BLaER1 treated with 17β-estradiol and CSF1 and Interleukin-3, amounts not matched to agents 10 nM and 100 nM (cell line): ENCODE measurements at regions not wholly inside any gene's neighbourhood (a gene's known extent, or its start where the extent isn't known, plus 50 kb on each side); places are given as distances from the start of the nearest gene placed in this dataset.

Experiments
- H3K27ac ChIP-seq, 11 experiments: shearing (Covaris generic); formaldehyde crosslinking; 2 replicates each; pipeline ENCODE4 v1.8.1; 2022
- H3K27me3 ChIP-seq, 11 experiments: shearing (Covaris generic); formaldehyde crosslinking; 2 replicates each; pipeline ENCODE4 v1.8.1; 2022
- H3K36me3 ChIP-seq, 11 experiments: shearing (Covaris generic); formaldehyde crosslinking; 2 replicates each; pipeline ENCODE4 v1.8.1; 2022
- H3K4me1 ChIP-seq, 10 experiments: shearing (Covaris generic); formaldehyde crosslinking; 2 replicates each; pipeline ENCODE4 v1.8.1; 2022
- H3K4me2 ChIP-seq, 11 experiments: shearing (Covaris generic); formaldehyde crosslinking; 2 replicates each; pipeline ENCODE4 v1.8.1; 2022
- H3K4me3 ChIP-seq, 10 experiments: shearing (Covaris generic); formaldehyde crosslinking; 2 replicates each; pipeline ENCODE4 v1.8.1; 2022
- H3K9ac ChIP-seq, 11 experiments: shearing (Covaris generic); formaldehyde crosslinking; 2 replicates each; pipeline ENCODE4 v1.8.1; 2022
- H3K9me3 ChIP-seq, 11 experiments: shearing (Covaris generic); formaldehyde crosslinking; replicated peaks in 1 of 11; 2 replicates each; pipeline ENCODE4 v1.8.1; 2022
- H4K20me1 ChIP-seq, 11 experiments: shearing (Covaris generic); formaldehyde crosslinking; 2 replicates each; pipeline ENCODE4 v1.8.1; 2022
- Cebpa-rat ChIP-seq, 11 experiments: shearing (Covaris generic); IDR thresholded peaks; 2 replicates each; pipeline ENCODE4 v1.8.1; 2022

DNA sequence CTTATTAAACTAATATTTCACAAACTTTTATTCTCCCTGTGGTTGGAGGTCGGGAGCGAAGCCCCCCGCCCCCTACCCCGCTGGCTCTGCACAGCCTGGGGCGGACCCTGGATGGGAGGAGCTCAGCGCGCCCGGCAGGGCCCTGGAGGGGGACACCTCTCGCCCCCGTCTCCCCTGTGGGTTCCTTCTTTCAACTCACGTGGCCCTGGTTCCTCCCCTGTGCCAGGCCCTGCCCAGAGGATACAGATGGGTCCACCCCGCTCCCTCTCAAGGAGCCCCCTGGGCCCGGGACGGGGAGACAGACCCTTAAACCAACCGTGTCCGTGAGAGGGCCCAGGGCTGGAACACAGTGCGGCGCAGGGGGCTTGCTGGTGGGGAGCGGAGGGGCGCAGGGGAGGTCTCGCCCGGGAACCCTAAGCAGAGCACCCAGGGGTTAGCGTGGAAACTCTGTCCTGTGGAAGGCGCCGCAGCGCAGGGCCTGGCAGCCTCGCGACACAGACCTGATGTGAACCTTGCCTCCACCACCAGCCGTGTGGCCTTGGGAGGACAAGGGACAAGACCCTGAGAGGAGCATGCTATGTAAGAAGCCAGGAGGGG is 103.7 kb upstream of the MVB12B start:
- H3K4me1 ChIP-seq, result peaks cover 18 to 88% (median 69%) of the 10 kb centered on the region in 10 experiments
- peak overlapping the region in 8 of 11 experiments; percentile 19 to 64 (median 34); a peak in 12 of 22 replicates for H3K9ac ChIP-seq
- H3K36me3 ChIP-seq, result no peaks in the 10 kb centered on the region
- no peaks in the 10 kb centered on the region; a peak in 1 of 22 replicates for H4K20me1 ChIP-seq
- peak overlapping the region in 4 of 11 experiments; percentile 4 to 36 (median 16); a peak in 5 of 22 replicates for H3K27ac ChIP-seq
- H3K4me3 ChIP-seq, result peak overlapping the region; percentile 30 to 67 (median 54); a peak in 19 of 20 replicates
- peak overlapping the region; percentile 82 to 99 (median 97) for H3K4me2 ChIP-seq
- H3K9me3 ChIP-seq, result peaks cover 0 to 18% (median 13%) of the 10 kb centered on the region in 11 experiments; a peak in 12 of 22 replicates
- no peak for TF ChIP-seq Cebpa-rat (IDR thresholded peaks at IDR 0.05)
- peaks cover 0 to 36% (median 0%) of the 10 kb centered on the region in 11 experiments; a peak in 10 of 22 replicates for H3K27me3 ChIP-seq

DNA sequence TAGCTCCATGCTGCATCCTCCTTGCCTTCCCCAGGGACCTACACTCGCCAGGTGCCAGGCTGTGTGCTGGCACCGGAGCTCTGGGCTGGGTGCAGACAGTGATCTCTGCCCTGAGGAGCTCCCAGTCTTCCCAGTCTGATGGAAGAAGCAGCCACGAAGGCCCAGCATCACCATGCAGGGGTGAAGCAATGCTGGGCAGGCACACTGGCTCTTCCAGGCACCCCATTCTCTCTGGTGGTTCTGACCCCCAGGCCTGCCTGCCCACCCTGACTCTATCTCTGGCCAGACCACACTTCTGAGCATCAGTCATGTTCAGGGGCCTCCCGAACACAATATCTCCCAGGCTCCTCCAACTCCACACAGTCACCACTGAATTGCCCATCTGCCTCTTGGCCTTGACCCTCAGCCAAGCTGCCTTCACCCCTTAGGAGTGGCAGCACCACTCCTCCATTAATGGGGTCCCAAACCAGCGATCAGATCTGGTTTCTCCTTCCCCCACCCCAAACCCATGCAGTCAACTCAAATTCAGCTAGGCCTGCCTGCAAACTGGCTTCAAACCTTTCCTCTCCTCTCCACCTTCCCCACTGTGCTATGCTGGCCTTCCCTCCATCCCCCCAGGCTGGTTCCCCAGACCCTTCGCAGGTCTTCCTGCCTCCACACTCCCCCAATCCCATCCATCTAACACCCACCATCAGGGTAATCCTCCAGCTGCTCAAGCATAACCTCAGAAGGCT is 102.7 kb upstream of the MVB12B start:
- no peaks in the 10 kb centered on the region for H3K36me3 ChIP-seq
- peaks cover 0 to 18% (median 13%) of the 10 kb centered on the region in 11 experiments; a peak in 12 of 22 replicates for H3K9me3 ChIP-seq
- H3K27me3 ChIP-seq, result peaks cover 0 to 36% (median 0%) of the 10 kb centered on the region in 11 experiments; a peak in 10 of 22 replicates
- H3K9ac ChIP-seq, result 0 out of 22 replicates have a peak overlapping the region, but pooled peaks of 1 of the 11 experiments have one; percentile 64
- peaks cover 0 to 5% (median 0%) of the 10 kb centered on the region in 11 experiments; a peak in 1 of 22 replicates for H4K20me1 ChIP-seq
- H3K4me2 ChIP-seq, result peak overlapping the region in 9 of 11 experiments; percentile 93 to 99 (median 97); a peak in 17 of 22 replicates
- 0 out of 20 replicates have a peak overlapping the region, but pooled peaks of 1 of the 10 experiments have one; percentile 51 for H3K4me3 ChIP-seq
- H3K27ac ChIP-seq, result peak overlapping the region in 1 of 11 experiments; percentile 7; a peak in 1 of 22 replicates
- TF ChIP-seq Cebpa-rat (IDR thresholded peaks at IDR 0.05), result no peak
- peaks cover 12 to 88% (median 67%) of the 10 kb centered on the region in 10 experiments for H3K4me1 ChIP-seq

DNA sequence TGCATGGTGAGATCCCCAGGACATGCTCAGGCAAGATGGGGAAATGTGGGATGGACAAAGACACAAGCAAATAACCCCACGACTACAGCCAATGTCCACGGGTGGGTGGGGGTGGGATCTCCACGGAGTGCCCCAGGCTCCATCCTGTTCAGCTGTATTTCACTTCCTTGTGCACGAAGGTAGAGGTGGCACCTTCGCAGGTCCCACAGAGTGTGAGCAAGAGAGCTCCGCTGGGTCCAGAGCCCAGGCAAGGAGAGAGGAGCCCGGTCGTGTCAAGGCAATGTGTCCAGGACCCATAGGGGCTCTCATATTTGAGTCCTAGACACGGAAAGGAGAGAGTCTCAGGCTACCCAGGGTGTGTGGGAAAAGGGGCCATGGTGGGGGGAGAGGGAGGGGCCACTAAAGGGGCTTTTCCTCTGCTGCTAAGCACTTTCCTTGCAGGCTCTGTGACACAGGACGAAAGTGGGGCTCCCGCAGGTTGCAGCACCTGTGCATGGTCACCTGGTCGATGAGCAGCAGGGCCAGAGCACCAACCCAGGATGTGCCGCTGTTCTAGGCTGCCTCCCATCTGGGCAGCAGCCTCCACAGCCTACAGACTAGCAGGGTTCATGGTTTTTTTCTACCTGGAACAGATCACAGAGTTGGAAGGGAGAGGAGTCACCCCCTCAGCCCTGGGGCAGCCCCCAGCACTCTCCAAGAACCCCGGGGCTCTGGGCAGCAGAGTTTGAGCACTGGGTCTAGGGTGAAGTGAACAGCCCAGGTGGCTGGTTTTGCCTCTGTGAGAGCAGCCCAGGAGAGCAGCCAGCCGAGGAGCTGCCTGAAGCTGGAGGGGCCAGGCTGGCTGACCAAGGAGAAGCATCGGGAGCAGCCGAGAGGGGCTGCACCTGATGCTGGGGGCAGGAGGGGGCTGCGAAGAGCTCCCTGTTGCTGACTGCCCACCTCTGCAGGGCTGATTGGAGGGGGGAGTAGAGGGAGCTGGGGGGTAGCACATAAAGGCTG is 100.7 kb upstream of the MVB12B start:
- H3K4me3 ChIP-seq, result no peak overlapping the region
- H3K27me3 ChIP-seq, result peaks cover 0 to 36% (median 0%) of the 10 kb centered on the region in 11 experiments; a peak in 10 of 22 replicates
- peaks cover 0 to 5% (median 0%) of the 10 kb centered on the region in 11 experiments; a peak in 1 of 22 replicates for H4K20me1 ChIP-seq
- H3K27ac ChIP-seq, result no peak overlapping the region
- peak overlapping the region in 7 of 11 experiments; percentile 36 to 98 (median 57); a peak in 14 of 22 replicates for H3K4me2 ChIP-seq
- no peak overlapping the region for H3K9ac ChIP-seq
- TF ChIP-seq Cebpa-rat (IDR thresholded peaks at IDR 0.05), result no peak
- H3K9me3 ChIP-seq, result peaks cover 0 to 11% (median 8%) of the 10 kb centered on the region in 11 experiments; a peak in 12 of 22 replicates
- no peaks in the 10 kb centered on the region for H3K36me3 ChIP-seq
- H3K4me1 ChIP-seq, result peaks cover 12 to 76% (median 56%) of the 10 kb centered on the region in 10 experiments

DNA sequence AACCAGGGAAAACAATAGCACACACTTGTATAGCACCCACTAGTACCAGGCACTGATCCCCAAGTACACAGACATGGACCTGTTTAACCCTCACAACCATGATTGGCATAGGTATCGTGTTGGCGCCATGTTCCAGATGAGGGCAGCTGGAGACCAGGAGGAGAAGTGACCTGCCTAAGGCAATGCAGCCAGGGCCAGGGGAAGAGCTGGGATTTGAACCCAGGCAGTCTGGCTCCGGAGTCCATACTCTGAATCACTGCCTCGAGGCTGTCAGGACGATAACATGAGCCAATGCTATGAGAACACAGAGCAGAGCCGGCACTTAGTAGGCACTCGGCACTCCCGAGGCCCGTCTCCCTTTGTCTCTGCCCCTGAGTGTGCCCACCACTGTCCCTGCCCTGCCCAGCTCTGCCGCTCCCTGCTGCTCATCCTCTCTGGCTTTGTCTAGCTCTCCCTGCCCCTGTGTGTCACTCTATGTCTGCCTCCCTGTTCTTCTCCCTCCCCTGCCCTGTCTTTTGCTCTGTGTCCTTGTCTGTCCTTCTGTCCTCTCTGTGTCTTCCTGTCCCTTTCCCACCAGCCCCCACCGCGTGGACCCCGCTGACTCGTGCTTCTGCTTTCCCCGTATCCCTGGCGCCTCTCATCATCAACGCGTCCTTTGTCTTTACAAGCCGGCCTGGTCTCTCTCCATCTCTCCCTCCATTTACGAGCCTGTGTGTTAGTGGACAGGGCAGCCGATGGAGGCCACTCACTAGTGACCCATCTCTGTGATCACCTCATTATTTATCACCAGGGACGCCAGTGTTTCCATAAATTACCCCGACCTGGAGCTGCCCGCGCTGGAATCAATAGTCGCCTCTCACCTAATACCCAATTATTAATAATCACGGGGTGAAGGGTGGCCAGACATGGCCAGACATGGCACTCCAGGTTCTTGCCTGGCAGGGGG is 99.4 kb upstream of the MVB12B start:
- Histone ChIP-seq H3K4me1 (peaks cover 9 to 68% (median 52%) of the 10 kb centered on the region in 10 experiments), H3K9ac (no peak overlapping the region), H3K27ac (no peak overlapping the region), H3K4me2 (peak overlapping the region in 4 of 11 experiments; percentile 57 to 98 (median 60); a peak in 5 of 22 replicates), H3K9me3 (no peaks in the 10 kb centered on the region), H3K36me3 (no peaks in the 10 kb centered on the region), H3K27me3 (peaks cover 0 to 25% (median 0%) of the 10 kb centered on the region in 11 experiments; a peak in 10 of 22 replicates), H3K4me3 (no peak overlapping the region), H4K20me1 (peaks cover 0 to 5% (median 0%) of the 10 kb centered on the region in 11 experiments; a peak in 1 of 22 replicates)
- no peak for TF ChIP-seq Cebpa-rat (IDR thresholded peaks at IDR 0.05)

DNA sequence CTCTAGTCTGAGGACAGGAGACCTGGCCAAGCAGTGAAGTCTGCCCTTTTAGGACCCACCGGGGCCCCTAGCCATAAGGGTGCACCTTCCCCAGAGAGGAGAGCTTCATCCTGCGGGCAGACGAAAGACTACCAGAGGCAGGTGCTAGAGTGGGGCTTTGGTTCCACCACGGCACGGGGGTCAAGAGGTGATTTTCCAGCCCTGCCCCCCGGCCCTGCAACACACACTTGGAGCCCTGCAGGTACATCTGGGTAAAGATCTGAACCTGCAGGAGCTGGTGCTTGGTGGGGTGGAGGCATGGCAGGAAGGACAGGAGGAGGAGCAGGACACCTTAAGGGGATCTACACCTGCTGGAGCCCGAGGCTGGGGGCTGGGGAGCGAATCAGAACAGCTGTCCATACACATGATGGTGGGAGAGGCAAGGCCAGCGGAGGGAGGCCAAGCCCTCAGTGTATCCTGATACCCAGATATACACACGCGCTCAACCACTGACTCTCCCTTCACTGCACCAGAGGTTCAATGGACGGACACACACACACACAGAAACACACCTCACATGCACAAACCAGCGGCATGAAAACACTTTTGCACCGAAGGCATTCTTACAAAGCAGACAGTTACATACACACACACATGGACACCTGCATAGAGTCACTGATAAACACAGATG is 98.4 kb upstream of the MVB12B start:
- Histone ChIP-seq H3K36me3 (no peaks in the 10 kb centered on the region), H4K20me1 (peaks cover 0 to 5% (median 0%) of the 10 kb centered on the region in 11 experiments; a peak in 1 of 22 replicates), H3K4me1 (peaks cover 0 to 59% (median 42%) of the 10 kb centered on the region in 10 experiments; a peak in 16 of 20 replicates), H3K4me3 (no peak overlapping the region), H3K27me3 (peaks cover 0 to 15% (median 0%) of the 10 kb centered on the region in 11 experiments; a peak in 8 of 22 replicates), H3K27ac (no peak overlapping the region), H3K9ac (no peak overlapping the region), H3K4me2 (peak overlapping the region in 8 of 11 experiments; percentile 18 to 69 (median 59); a peak in 14 of 22 replicates), H3K9me3 (no peaks in the 10 kb centered on the region)
- TF ChIP-seq Cebpa-rat (IDR thresholded peaks at IDR 0.05), result no peak

DNA sequence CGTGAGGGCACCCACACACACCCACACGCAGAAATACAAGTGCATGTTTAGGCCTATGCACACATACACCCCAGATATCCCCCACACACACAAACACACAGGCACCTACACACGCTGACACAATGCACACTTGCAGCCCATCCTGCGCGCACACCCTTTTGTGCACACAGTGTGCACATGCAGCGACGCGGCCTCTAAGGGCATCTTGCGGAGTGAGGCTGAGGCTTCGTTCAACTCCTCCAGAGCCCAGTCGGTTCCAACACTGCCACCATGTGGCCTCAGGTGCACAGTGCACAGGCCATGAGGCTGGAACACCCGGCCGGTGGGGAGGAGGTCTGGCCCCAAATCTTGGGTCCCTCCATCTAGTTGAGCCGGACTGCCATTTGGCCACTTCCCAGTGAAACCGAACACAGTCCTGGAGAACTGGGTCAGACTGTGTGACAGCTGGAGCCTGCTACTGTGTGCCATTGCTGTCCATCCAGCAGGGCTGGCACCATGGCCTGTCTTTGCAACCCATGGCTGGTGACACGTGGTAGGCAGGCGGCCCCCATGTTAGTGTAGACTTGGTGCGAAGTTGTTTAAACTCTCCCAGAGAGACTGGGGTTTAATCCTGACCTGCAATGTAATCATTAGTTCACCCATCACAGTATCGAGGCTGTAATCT is 97.7 kb upstream of the MVB12B start:
- no peaks in the 10 kb centered on the region for H3K9me3 ChIP-seq
- H3K9ac ChIP-seq, result no peak overlapping the region
- no peak for TF ChIP-seq Cebpa-rat (IDR thresholded peaks at IDR 0.05)
- peak overlapping the region in 8 of 11 experiments; percentile 18 to 69 (median 59); a peak in 14 of 22 replicates for H3K4me2 ChIP-seq
- peaks cover 0 to 5% (median 0%) of the 10 kb centered on the region in 11 experiments; a peak in 2 of 22 replicates for H4K20me1 ChIP-seq
- H3K27me3 ChIP-seq, result peaks cover 0 to 8% (median 0%) of the 10 kb centered on the region in 11 experiments; a peak in 4 of 22 replicates
- no peaks in the 10 kb centered on the region for H3K36me3 ChIP-seq
- H3K27ac ChIP-seq, result no peak overlapping the region
- H3K4me1 ChIP-seq, result peaks cover 0 to 52% (median 35%) of the 10 kb centered on the region in 10 experiments; a peak in 14 of 20 replicates
- no peak overlapping the region for H3K4me3 ChIP-seq
